ENCODE measurements at regions not wholly inside any gene's neighbourhood (a gene's known extent, or its start where the extent isn't known, plus 50 kb on each side); places are given as distances from the start of the nearest gene placed in this dataset.

- no peak for TF ChIP-seq POLR2A (IDR thresholded peaks at IDR 0.05)
- no peak for TF ChIP-seq CTCF (IDR thresholded peaks at IDR 0.05)
- TF ChIP-seq POLR2AphosphoS5 (IDR thresholded peaks at IDR 0.05), result no peak
Measured at GRCh38 chr6:138005846-138006245, 101.4 kb downstream of the PERP start.

All from breast epithelium (tissue), 3 donors.